ENCODE measurements at regions not wholly inside any gene's neighbourhood (a gene's known extent, or its start where the extent isn't known, plus 50 kb on each side); places are given as distances from the start of the nearest gene placed in this dataset.

- DNase-seq, result no peak
- no peak overlapping the region for H3K27ac ChIP-seq (ENCODE audit: low read depth in 2 of 2, low read length in 1 of 2)
- 48% methylated on average over 4 of the region's 4 CpGs for WGBS (ENCODE audit: low lambda C conversion rate)
- H3K9me3 ChIP-seq, result no peaks in the 10 kb centered on the region
- ChIA-PET POLR2A (no interaction called here), CTCF (interaction anchor here (1.4 kb wide), 1 partner anchor 15 kb away, joined by 7 read pairs; no protein-coding TSS in a partner anchor)
- no peaks in the 10 kb centered on the region for H3K9me2 ChIP-seq
- H3K9ac ChIP-seq, result no peak overlapping the region
- no peaks in the 10 kb centered on the region for H3F3A ChIP-seq (replicated peaks; ENCODE audit: insufficient read depth)
- no peaks in the 10 kb centered on the region for H4K20me1 ChIP-seq (ENCODE audit: insufficient read depth)
- no peak overlapping the region for H3K4me2 ChIP-seq
- H3K27me3 ChIP-seq (ENCODE audit: insufficient read depth), result no peaks in the 10 kb centered on the region
- H3K4me3 ChIP-seq (ENCODE audit: low read depth in 2 of 2, low read length in 1 of 2), result no peak overlapping the region
- TF ChIP-seq RAD21 (IDR thresholded peaks at IDR 0.05; ENCODE audit: low read length), result no peak
- no peak for TF ChIP-seq REST (IDR thresholded peaks at IDR 0.05; ENCODE audit: low read depth, low read length)
- TF ChIP-seq, protein P1, sequence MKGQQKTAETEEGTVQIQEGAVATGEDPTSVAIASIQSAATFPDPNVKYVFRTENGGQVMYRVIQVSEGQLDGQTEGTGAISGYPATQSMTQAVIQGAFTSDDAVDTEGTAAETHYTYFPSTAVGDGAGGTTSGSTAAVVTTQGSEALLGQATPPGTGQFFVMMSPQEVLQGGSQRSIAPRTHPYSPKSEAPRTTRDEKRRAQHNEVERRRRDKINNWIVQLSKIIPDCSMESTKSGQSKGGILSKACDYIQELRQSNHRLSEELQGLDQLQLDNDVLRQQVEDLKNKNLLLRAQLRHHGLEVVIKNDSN (IDR thresholded peaks at IDR 0.05; ENCODE audit: borderline replicate concordance, low read depth), result no peak
- TF ChIP-seq CTCF (IDR thresholded peaks at IDR 0.05), result no peak
- TF ChIP-seq RFX5 (IDR thresholded peaks at IDR 0.05; ENCODE audit: low read length), result no peak
- TF ChIP-seq FOXJ3 (CRISPR knock-in tag; IDR thresholded peaks at IDR 0.05), result no peak
- TF ChIP-seq ZBTB33 (IDR thresholded peaks at IDR 0.05; ENCODE audit: borderline replicate concordance, low read depth), result no peak
- TF ChIP-seq SIN3A (IDR thresholded peaks at IDR 0.05; ENCODE audit: borderline replicate concordance, low read depth, low read length), result no peak
- no peak for TF ChIP-seq TCF12 (IDR thresholded peaks at IDR 0.05)
- no peak for TF ChIP-seq TAF1 (IDR thresholded peaks at IDR 0.05; ENCODE audit: borderline replicate concordance, low read depth, low read length)
- no peak for TF ChIP-seq TEAD4 (IDR thresholded peaks at IDR 0.05; ENCODE audit: borderline replicate concordance, insufficient read depth)
- H2AFZ ChIP-seq (ENCODE audit: low read depth), result no peak overlapping the region
- no peaks in the 10 kb centered on the region for H3K4me1 ChIP-seq (ENCODE audit: control insufficient read depth in 1 of 2, insufficient read depth in 2 of 2, low read depth in 1 of 2, low read length in 1 of 2)
- no peaks in the 10 kb centered on the region for H3K79me2 ChIP-seq (ENCODE audit: insufficient read depth)
- no peaks in the 10 kb centered on the region for H3K36me3 ChIP-seq (replicated peaks in 1 of 2; ENCODE audit: control insufficient read depth in 1 of 2, insufficient read depth in 2 of 2, low read length in 1 of 2)
Observed at GRCh38 chr1:65090406-65090805, 57.6 kb upstream of the AK4 start.
